Keratinocyte (primary cell): ENCODE measurements at regions not wholly inside any gene's neighbourhood (a gene's known extent, or its start where the extent isn't known, plus 50 kb on each side); places are given as distances from the start of the nearest gene placed in this dataset.

Source experiments
- DNase-seq: peaks from one replicate; pipeline ENCODE4 v3.0.0-alpha.2; 2011; ENCODE audit warnings: low read depth, missing footprints, low spot score
- FAIRE-seq: peaks from 2 replicates; lab custom pipeline; 2011; peaks lifted over from hg19 to GRCh38; lab: Jason Lieb, UNC
- H2AFZ ChIP-seq: 2 replicates; pipeline ENCODE4 v1.6.0; 2012; ENCODE audit warnings: low read length, control low read depth, inconsistent platforms; ENCODE audit not compliant: control insufficient read depth
- H3K27ac ChIP-seq: 2 replicates; pipeline ENCODE4 v1.5.1; 2011; ENCODE audit warnings: low read length; ENCODE audit not compliant: control insufficient read depth, insufficient read depth
- H3K27me3 ChIP-seq: 3 replicates; pipeline ENCODE4 v1.6.0; 2011; ENCODE audit warnings: low read length; ENCODE audit not compliant: control insufficient read depth, insufficient read depth; ENCODE audit errors: extremely low read depth
- H3K36me3 ChIP-seq, 2 experiments: 2 replicates in 1 of 2; 3 replicates in 1 of 2; pipeline ENCODE4 v1.5.1; 2011; ENCODE audit warnings: low read length in 2 of 2, mild to moderate bottlenecking in 1 of 2; ENCODE audit not compliant: control insufficient read depth in 2 of 2, insufficient read depth in 2 of 2; ENCODE audit errors: extremely low read depth in 1 of 2
- H3K4me1 ChIP-seq: 3 replicates; pipeline ENCODE4 v1.5.1; 2011; ENCODE audit warnings: low read length; ENCODE audit not compliant: control insufficient read depth, insufficient read depth; ENCODE audit errors: extremely low read depth
- H3K4me2 ChIP-seq: 3 replicates; pipeline ENCODE4 v1.6.0; 2011; ENCODE audit warnings: low read depth, low read length; ENCODE audit not compliant: control insufficient read depth, insufficient read depth; ENCODE audit errors: extremely low read depth
- H3K4me3 ChIP-seq, 3 experiments: fragments of 200-600 bp in 1 of 3; sonication (generic) in 1 of 3; 2 replicates in 2 of 3; 3 replicates in 1 of 3; pipeline ENCODE4 v1.5.1; 2011 to 2016; ENCODE audit warnings: low read length in 3 of 3, mild to moderate bottlenecking in 3 of 3, control low read depth in 2 of 3, inconsistent platforms in 1 of 3, low read depth in 1 of 3, mixed read lengths in 1 of 3, mixed run types in 1 of 3, moderate library complexity in 1 of 3; ENCODE audit not compliant: control insufficient read depth in 2 of 3, insufficient read depth in 2 of 3; ENCODE audit errors: extremely low read depth in 1 of 3
- H3K79me2 ChIP-seq: 2 replicates; pipeline ENCODE4 v1.6.0; 2012; ENCODE audit warnings: low read length; ENCODE audit not compliant: control insufficient read depth, insufficient read depth
- H3K9ac ChIP-seq: 3 replicates; pipeline ENCODE4 v1.6.0; 2011; ENCODE audit warnings: low read length; ENCODE audit not compliant: control insufficient read depth, insufficient read depth; ENCODE audit errors: extremely low read depth
- H3K9me1 ChIP-seq: 3 replicates; pipeline ENCODE4 v1.6.0; 2011; ENCODE audit warnings: low read length; ENCODE audit not compliant: control insufficient read depth, insufficient read depth; ENCODE audit errors: extremely low read depth
- H3K9me3 ChIP-seq: 2 replicates; pipeline ENCODE4 v1.5.1; 2012; ENCODE audit warnings: low read depth, low read length; ENCODE audit not compliant: control insufficient read depth
- H4K20me1 ChIP-seq: 3 replicates; pipeline ENCODE4 v1.6.0; 2011; ENCODE audit warnings: low read length; ENCODE audit not compliant: control insufficient read depth, insufficient read depth; ENCODE audit errors: extremely low read depth
- CTCF ChIP-seq, 3 experiments: IDR thresholded peaks in 1 of 3; conservative IDR thresholded peaks in 1 of 3; optimal IDR thresholded peaks in 1 of 3; 2 replicates in 2 of 3; 3 replicates in 1 of 3; pipeline versions ENCODE3 to v1.5.1; 2011; ENCODE audit warnings: low read length in 3 of 3, mild to moderate bottlenecking in 3 of 3, moderate library complexity in 2 of 3, control low read depth in 1 of 3, inconsistent platforms in 1 of 3; ENCODE audit not compliant: insufficient read depth in 2 of 3; ENCODE audit errors: extremely low read depth in 1 of 3
- EZH2 ChIP-seq: IDR thresholded peaks from one replicate; pipeline ENCODE4 v1.6.1; 2012; ENCODE audit warnings: inconsistent platforms, mild to moderate bottlenecking, low read length, moderate library complexity
- dilution Hi-C: fragments of 300-500 bp; cut with MboI; formaldehyde crosslinking; loops from one replicate; pipeline ENCODE4 v1.7.0; 2020; ENCODE audit warnings: low sequenced_read_pairs; ENCODE audit not compliant: extremely low pct_ligation_motif_present

GRCh38 chr12:128057586-128057985, 209.4 kb upstream of the TMEM132C start:
- no peak overlapping the region for H3K4me3 ChIP-seq
- no peaks in the 10 kb centered on the region for H3K9me1 ChIP-seq
- DNase-seq (no peak), FAIRE-seq (no peak)
- H3K9ac ChIP-seq, result no peak overlapping the region
- H3K36me3 ChIP-seq, result no peaks in the 10 kb centered on the region
- no peaks in the 10 kb centered on the region for H4K20me1 ChIP-seq
- H3K79me2 ChIP-seq, result no peaks in the 10 kb centered on the region
- H3K9me3 ChIP-seq, result peaks cover 4% of the 10 kb centered on the region
- H2AFZ ChIP-seq, result no peak overlapping the region
- H3K4me1 ChIP-seq, result no peaks in the 10 kb centered on the region
- TF ChIP-seq CTCF (optimal IDR thresholded peaks at IDR 0.05 in 1 of 3, IDR thresholded peaks at IDR 0.05 in 1 of 3, conservative IDR thresholded peaks at IDR 0.05 in 1 of 3; ENCODE audit: extremely low read depth in 1 of 3, insufficient read depth in 2 of 3, low read length in 3 of 3) (no peak), EZH2 (no peak)
- no peak overlapping the region for H3K27ac ChIP-seq
- no peaks in the 10 kb centered on the region for H3K27me3 ChIP-seq
- dilution Hi-C loops, result no loop called here
- H3K4me2 ChIP-seq, result no peak overlapping the region

DNA sequence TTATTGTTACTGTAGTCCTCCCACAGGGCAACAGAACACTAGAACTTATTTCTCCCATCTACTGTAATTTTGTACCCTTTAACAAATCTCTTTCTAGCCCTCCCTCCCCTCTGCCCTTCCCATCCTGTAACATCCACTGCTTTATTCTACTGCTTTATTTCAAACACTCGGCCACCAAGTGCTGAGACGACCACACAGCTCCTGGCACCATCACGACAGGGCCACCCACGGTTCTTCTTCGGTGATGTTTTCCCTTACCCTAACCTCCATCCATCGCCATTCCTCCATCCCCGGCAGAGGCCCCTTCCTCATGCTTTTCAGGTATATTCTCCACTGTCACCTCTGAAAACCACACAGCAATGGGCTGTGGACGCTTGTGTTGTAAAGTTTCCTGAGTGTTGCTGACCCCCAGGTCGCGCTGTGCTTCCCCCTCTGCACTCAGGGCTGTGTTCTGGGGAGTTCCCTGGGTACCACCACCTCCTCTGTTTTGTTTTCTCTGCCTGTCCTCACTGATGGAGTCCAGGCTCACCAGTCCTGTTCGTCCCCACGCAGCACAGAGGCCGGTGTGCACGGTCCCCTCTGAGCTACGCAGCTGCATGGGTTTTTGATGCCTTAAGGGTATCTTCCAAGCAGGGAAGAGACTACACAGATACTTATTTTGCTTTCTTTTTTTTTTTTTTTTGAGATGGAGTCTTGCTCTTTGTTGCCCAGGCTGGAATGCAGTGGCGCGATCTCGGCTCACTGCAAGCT, 207.2 kb upstream of the TMEM132C start:
- Histone ChIP-seq H3K4me1 (no peaks in the 10 kb centered on the region), H3K27ac (no peak overlapping the region), H3K4me2 (no peak overlapping the region), H2AFZ (no peak overlapping the region), H3K4me3 (no peak overlapping the region), H3K9me1 (no peaks in the 10 kb centered on the region), H4K20me1 (no peaks in the 10 kb centered on the region), H3K9ac (no peak overlapping the region), H3K36me3 (no peaks in the 10 kb centered on the region), H3K79me2 (no peaks in the 10 kb centered on the region), H3K9me3 (peaks cover 4% of the 10 kb centered on the region), H3K27me3 (no peaks in the 10 kb centered on the region)
- FAIRE-seq (no peak), DNase-seq (no peak)
- dilution Hi-C loops, result no loop called here
- TF ChIP-seq EZH2 (no peak), CTCF (optimal IDR thresholded peaks at IDR 0.05 in 1 of 3, IDR thresholded peaks at IDR 0.05 in 1 of 3, conservative IDR thresholded peaks at IDR 0.05 in 1 of 3; ENCODE audit: extremely low read depth in 1 of 3, insufficient read depth in 2 of 3, low read length in 3 of 3) (no peak)
